Stimulated activated CD4-positive, alpha-beta T cell treated with anti-CD3 and anti-CD28 coated beads, TNF-alpha, amount 100 ng/mL, for 24 hours (primary cell): ENCODE measurements at regions not wholly inside any gene's neighbourhood (a gene's known extent, or its start where the extent isn't known, plus 50 kb on each side); places are given as distances from the start of the nearest gene placed in this dataset.

Experiments
- DNase-seq, 3 experiments: peaks; one replicate each; pipeline ENCODE4 v3.0.0-alpha.2; 2020; ENCODE audit warnings: low read depth in 3 of 3

DNA sequence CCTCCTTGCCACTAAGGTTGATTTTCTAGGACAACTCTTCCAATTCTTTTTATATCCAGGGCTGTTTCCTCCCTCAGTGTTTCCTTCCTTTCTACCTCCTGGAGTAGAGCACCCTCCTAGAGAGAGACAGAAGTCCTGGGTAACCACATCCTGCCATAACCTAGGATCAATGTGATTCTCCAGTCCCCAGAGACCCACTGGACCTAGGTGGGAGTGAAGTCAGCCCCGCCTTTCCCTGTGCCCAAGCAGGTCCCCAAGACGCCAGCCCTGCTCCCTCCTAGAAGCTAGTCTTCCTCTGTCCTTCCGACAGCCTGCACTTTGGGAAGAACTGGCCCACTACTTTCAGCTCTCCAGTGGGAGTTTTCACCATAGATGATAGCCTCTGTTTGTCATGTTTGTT is 166.8 kb upstream of the PLEKHG7 start:
- no peak for DNase-seq

- no peak for DNase-seq
Measured at GRCh38 chr12:92533280-92533890, 169.4 kb upstream of the PLEKHG7 start.

GRCh38 chr12:92530706-92531105 is 172.1 kb upstream of the PLEKHG7 start:
- DNase-seq: no peak

GRCh38 chr12:92529944-92530343 is 172.8 kb upstream of the PLEKHG7 start:
- no peak for DNase-seq

DNA sequence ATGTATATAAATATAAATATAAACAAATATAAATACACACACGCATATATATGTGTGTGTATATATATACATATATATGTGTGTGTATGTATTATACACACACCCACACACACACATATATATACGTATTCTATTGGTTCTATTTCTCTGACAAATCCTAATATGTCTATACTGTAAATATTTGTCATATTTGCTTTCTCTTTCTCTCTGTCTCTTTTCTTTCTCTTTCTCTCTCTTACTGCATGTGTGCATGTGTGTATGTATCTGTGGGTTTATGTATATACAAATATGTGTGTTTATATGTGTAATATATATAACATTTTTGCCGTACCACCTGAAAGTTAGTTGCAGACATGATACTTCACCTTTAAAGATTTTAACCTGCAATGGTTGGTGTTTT is 174.2 kb upstream of the PLEKHG7 start:
- DNase-seq: no peak

DNA sequence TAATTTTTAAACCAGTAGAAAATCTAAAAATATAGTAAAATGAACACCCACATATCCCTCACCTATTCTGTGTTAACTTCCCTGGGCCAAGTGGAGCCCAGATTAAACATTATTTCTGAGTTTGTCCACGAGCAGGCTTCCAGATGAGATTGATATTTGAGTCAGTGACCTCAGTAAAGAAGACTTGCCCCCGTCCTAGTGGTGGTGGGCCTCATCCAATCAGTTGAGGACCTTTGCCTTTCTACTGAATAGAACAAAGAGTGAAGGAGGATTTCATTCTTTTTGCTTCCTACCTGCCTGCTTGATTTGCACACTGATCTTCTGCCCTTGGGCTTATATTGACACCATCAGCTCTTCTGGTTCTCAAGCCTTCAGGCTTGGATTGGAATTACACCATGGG is 174.7 kb upstream of the PLEKHG7 start:
- no peak for DNase-seq

GRCh38 chr12:92524489-92524888 is 178.3 kb upstream of the PLEKHG7 start:
- DNase-seq: no peak

- DNase-seq: no peak
Measured at GRCh38 chr12:92520511-92520910, 182.3 kb upstream of the PLEKHG7 start.

- no peak for DNase-seq
Measured at GRCh38 chr12:92519284-92519683, 183.5 kb upstream of the PLEKHG7 start.

DNA sequence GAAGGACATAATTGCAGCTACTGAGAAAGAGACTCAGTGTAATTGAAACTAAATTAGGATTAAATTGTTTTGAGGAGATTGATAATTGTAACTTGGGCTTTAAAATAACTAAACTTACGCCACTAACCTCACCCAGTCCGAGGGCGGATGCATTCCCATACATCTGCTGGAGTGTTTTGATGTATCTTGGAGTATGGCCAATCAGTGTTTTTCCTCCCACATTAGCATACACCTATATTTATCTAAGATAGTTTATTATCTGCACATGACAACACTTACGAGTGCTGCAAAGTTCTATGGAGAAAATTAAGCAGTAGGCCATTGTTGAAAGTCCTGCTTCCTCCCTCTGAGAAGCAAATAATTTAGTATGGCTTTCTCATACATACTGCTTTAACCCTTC is 184.7 kb upstream of the PLEKHG7 start:
- no peak for DNase-seq

DNA sequence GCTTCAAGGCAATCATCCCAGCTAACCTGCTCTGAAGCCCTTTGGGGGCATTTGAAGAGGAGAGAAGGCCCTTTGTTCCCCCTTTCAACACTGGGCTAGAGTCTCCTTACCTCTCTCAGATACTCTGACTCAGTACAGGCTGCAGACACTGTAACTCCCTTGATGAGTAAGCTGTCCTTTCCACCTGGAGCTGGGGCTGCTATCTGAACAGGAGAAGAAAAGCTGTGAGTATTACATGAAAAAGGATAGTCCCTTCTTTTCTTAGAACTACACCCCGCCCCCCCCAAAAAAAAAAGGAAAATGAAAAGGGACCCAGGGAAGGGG is 186.6 kb upstream of the PLEKHG7 start:
- no peak for DNase-seq

- no peak for DNase-seq
Measured at GRCh38 chr12:92513231-92513730, 189.5 kb upstream of the PLEKHG7 start.

GRCh38 chr12:92511786-92512185 is 191.0 kb upstream of the PLEKHG7 start:
- no peak for DNase-seq

DNA sequence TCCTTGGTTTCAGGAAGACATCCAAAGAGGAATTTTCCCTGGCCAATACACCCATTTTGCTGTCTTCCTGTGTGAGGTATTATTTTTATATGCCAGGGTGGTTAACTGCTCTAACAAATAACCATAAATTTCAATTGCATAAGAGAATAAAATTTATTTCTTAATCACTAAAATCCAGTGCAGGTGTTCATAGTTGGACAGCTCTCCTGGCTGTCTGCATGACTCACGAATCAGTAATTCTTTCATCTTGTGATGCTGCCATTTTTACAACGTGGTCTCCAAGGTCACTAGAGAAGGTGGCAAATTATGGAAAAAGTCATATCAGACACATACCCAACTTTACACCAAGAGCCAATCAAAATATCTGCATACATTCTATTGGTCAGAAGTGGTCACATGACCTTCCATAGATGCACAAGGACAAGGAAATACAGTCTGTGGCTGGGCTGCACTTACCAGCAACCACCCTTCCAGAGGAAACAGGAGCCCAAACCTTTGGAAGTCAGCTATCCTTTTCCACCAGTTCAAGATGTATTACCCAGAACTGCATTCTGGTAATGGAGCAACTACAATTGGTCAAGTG is 193.5 kb upstream of the PLEKHG7 start:
- no peak for DNase-seq

DNA sequence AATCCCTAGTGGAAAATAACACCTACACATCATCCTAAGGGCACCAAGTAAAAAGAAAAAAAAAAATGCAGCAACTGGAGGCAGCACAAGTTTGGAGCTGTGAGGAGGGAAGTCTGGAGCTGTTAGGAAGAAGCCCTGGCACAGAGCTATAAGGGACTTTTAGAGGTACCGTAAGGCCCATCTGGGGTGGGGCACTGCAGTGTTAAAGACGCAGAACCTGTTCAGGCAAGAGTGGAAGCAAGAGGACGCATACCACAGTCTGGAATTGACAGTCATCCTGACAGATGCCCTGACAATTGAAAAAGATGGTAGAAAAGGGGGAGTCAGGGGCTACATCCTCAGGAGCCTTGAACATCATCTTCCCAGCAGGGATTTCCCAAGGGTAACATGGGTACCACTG is 195.9 kb upstream of the PLEKHG7 start:
- no peak for DNase-seq

DNA sequence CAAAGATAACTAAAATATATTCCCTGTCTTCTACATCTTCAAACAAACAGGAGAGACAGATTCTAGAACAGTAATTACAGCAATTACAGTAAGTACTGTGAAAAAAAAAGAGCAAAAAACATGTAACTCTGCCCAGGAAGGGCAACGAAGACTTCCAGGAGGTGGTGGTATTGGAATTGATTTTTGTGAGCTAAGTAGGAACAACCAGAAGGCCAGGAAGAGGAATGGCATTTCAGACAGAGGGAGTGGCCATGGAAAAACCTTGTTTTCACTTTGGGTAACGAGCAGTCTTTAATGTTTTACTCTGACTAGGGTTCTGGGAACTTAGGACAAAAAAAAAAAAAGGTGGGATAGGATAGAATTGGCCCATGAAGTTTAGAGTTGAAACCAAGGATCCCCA is 196.3 kb upstream of the PLEKHG7 start:
- no peak for DNase-seq

- DNase-seq: peak in 1 of 3 experiments; percentile 63
Measured at GRCh38 chr12:92505254-92506231, 197.2 kb upstream of the PLEKHG7 start.

GRCh38 chr12:92504594-92504981 is 198.2 kb upstream of the PLEKHG7 start:
- DNase-seq: no peak

DNA sequence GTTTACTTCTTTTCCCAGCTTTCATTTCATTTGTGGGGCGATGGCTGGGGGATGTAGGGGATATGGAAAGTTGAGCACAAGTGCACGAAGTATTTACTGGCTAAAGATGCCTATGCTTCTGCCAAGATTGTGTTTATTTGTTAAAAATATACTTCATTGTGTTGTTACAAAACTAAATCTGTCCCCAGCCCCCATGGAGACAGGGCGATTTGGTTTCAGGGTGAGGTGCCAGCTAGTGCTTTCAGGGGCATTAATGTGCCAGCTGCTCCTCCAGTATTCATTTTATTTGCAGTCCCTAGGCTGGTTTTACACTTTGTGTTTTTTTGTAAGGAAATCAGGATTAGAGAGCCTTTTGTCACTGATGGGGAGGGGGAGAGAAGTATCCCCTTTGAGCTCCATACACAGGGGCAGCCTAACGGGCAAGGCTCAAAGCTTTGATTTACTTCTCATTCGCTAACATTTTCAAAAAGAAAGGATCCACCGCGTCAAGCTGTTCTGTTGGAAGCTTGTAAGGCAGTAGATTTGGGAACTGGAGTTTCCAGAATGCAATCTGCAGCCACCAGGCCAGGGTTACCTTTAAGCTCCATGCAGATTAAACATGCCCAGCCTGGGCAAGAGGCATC is 198.7 kb upstream of the PLEKHG7 start:
- DNase-seq: no peak

DNA sequence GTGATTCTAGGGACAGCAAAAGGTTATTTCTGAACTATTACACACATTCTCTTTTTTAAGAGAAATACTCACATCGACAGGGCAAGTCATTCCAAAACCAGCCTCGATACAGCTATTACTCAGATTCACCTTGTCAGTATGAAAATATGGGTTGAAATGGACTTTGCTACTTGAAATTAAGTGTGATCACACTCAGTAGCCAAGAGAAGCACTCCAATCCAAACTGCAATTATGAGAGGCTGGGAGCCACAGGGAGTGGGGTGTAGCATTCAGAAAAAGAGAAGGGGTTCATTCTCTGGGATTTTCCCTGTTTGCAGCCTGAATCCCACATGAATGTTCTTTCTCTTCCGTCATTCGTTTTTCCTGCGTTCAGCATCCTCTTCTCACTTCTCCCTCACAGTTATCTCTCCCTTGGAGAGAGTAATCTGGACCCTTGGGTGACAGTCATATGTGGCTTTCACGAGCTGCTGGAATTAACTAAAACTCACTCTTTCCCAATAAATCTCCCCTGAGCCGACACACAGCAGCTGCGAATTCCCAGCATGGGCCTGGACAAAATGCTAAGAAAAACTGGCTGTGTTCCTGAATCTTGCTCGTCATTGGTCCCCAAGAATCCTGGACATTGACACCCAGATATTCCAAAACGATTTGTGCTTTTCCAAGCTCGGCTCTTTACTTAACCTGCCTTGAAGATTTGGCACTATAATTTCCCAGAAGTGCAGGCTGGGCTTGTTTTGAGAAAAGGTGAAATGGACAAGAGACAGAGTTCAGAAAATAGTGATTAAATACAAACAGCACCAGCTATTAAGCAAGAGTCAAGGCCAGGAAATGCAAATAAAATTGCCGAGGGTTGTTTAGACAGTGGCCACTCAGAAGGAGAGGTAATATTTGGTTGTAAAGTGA is 199.5 kb upstream of the PLEKHG7 start:
- DNase-seq: no peak

DNA sequence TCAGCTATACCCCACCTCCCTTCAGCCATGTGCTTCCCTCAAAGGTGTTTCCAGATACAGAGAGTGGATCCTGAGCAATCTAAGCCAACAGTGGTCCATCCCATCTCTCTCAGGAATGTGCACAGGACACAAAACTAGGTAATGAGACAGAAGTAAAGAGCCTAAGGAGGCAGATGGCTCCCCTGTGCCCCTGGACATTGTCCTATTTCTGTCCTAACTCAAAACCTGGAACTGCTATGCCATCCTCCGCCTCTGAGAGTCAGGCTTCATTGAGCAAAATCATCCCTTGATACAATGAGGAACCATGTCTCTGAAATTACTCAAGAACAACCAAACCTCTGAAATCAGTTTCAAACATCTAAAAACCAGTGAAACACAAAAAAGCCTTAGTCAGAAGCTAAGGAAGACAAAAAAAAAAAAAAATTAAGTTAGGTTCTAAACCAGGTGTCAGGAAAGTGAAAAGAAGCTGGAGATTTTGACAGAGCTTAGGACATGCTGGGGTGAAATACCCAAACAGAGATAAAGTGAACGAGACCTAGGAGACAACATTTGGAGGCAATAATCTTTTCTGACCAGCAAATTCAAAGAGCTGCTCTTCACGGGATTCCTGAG is 200.3 kb upstream of the PLEKHG7 start:
- DNase-seq: no peak
